Gastroesophageal sphincter (tissue), 3 donors: ENCODE measurements at regions not wholly inside any gene's neighbourhood (a gene's known extent, or its start where the extent isn't known, plus 50 kb on each side); places are given as distances from the start of the nearest gene placed in this dataset.

Experiments
- EP300 ChIP-seq: sonication (generic); formaldehyde crosslinking; IDR thresholded peaks from one replicate; pipeline ENCODE4 v1.6.1; 2017; ENCODE audit warnings: antibody characterized with exemption, mild to moderate bottlenecking
- POLR2A ChIP-seq, 2 donors: fragments of 450-650 bp; IDR thresholded peaks; one replicate each; pipeline ENCODE4 v1.6.1; 2017; ENCODE audit warnings: antibody characterized with exemption in 2 of 2, mild to moderate bottlenecking in 2 of 2, moderate library complexity in 1 of 2
- POLR2AphosphoS5 ChIP-seq: sonication (generic); formaldehyde crosslinking; IDR thresholded peaks from one replicate; pipeline ENCODE4 v1.6.1; 2017; ENCODE audit warnings: antibody characterized with exemption
- TF ChIP-seq, protein P1 (sequence below), 4 experiments: fragments of 200-600 bp in 2 of 4; fragments of 450-650 bp in 2 of 4; sonication (generic) in 1 of 4; IDR thresholded peaks; one replicate each; pipeline ENCODE4 v1.5.1; 2017 to 2019; ENCODE audit warnings: antibody characterized with exemption in 4 of 4, mild to moderate bottlenecking in 2 of 4, moderate library complexity in 2 of 4

DNA sequence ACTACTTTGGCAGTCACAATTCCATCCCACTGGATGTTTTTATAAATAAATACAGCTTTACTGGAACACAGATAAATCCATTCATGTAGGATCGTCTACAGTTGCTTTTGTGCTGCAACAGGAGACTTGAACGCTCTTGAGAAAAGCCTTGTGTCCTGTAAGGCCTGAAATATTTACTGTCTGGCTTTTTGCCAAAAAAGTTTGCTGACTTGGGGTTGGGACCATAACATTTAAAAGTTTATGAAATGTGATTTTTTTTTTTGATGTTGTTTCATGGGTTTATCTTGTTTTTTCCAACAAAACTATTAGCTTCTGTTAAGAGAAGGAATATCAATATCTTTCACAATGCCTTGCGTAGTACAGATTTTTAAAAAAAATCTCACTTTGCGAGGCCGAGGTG is 71.1 kb upstream of the MINDY3 start:
- TF ChIP-seq, protein P1, sequence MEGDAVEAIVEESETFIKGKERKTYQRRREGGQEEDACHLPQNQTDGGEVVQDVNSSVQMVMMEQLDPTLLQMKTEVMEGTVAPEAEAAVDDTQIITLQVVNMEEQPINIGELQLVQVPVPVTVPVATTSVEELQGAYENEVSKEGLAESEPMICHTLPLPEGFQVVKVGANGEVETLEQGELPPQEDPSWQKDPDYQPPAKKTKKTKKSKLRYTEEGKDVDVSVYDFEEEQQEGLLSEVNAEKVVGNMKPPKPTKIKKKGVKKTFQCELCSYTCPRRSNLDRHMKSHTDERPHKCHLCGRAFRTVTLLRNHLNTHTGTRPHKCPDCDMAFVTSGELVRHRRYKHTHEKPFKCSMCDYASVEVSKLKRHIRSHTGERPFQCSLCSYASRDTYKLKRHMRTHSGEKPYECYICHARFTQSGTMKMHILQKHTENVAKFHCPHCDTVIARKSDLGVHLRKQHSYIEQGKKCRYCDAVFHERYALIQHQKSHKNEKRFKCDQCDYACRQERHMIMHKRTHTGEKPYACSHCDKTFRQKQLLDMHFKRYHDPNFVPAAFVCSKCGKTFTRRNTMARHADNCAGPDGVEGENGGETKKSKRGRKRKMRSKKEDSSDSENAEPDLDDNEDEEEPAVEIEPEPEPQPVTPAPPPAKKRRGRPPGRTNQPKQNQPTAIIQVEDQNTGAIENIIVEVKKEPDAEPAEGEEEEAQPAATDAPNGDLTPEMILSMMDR (IDR thresholded peaks at IDR 0.05): no peak
- TF ChIP-seq POLR2AphosphoS5 (no peak), EP300 (no peak), POLR2A (IDR thresholded peaks at IDR 0.05) (no peak)
